K562 (cell line): ENCODE measurements at regions not wholly inside any gene's neighbourhood (a gene's known extent, or its start where the extent isn't known, plus 50 kb on each side); places are given as distances from the start of the nearest gene placed in this dataset.

Source experiments
- BRD9 ChIP-seq: fragments of 450-650 bp; IDR thresholded peaks from 2 replicates; pipeline ENCODE4 v1.6.1; 2018; ENCODE audit warnings: low read depth; ENCODE audit not compliant: partially characterized antibody
- CBFA2T3 ChIP-seq: fragments of 450-650 bp; IDR thresholded peaks from 2 replicates; pipeline ENCODE4 v1.6.1; 2017
- CBX8 ChIP-seq: fragments of 200-600 bp; sonication (generic); IDR thresholded peaks from 2 replicates; pipeline ENCODE4 v1.6.1; 2012; ENCODE audit warnings: borderline replicate concordance, mixed run types, low read depth, mild to moderate bottlenecking, moderate library complexity, mixed read lengths, low read length, control low read depth, inconsistent platforms; ENCODE audit not compliant: poor library complexity, severe bottlenecking; ENCODE audit errors: extremely low read depth
- CHD4 ChIP-seq: fragments of 200-600 bp; sonication (generic); IDR thresholded peaks from 3 replicates; pipeline ENCODE4 v1.6.1; 2012; ENCODE audit warnings: low read depth, mild to moderate bottlenecking, mixed read lengths, low read length, inconsistent platforms; ENCODE audit not compliant: insufficient read depth, insufficient replicate concordance, poor library complexity, severe bottlenecking
- CREB3L1 ChIP-seq: fragments of 450-650 bp; IDR thresholded peaks from 2 replicates; pipeline ENCODE4 v1.6.1; 2014; ENCODE audit warnings: low read depth, mild to moderate bottlenecking, moderate library complexity, borderline replicate concordance
- CREB5 ChIP-seq: fragments of 250-450 bp; sonication (Bioruptor Pico); IDR thresholded peaks from 2 replicates; pipeline ENCODE4 v1.5.0; 2020; ENCODE audit warnings: mild to moderate bottlenecking
- HNRNPK ChIP-seq: fragments of 200-400 bp; formaldehyde crosslinking; IDR thresholded peaks from one replicate; pipeline ENCODE4 v1.6.1; 2018; ENCODE audit warnings: mild to moderate bottlenecking, low read depth, low read length; ENCODE audit not compliant: poor library complexity, severe bottlenecking
- ILF3 ChIP-seq: fragments of 450-650 bp; IDR thresholded peaks from 2 replicates; pipeline ENCODE4 v1.6.1; 2018; ENCODE audit warnings: antibody characterized with exemption, mild to moderate bottlenecking, moderate library complexity, borderline replicate concordance
- KAT7 ChIP-seq: sonication (generic); formaldehyde crosslinking; IDR thresholded peaks from 2 replicates; pipeline ENCODE4 v1.8.0; 2022; ENCODE audit warnings: missing genetic modification reagents, mild to moderate bottlenecking, borderline replicate concordance
- KLF1 ChIP-seq: fragments of 450-650 bp; IDR thresholded peaks from 2 replicates; pipeline ENCODE4 v1.6.1; 2016; ENCODE audit warnings: missing genetic modification characterization, missing compliant biosample characterization
- MLX ChIP-seq, 2 experiments: fragments of 450-650 bp in 1 of 2; sonication (generic) in 1 of 2; formaldehyde crosslinking; conservative IDR thresholded peaks; 2 replicates each; pipeline versions ENCODE4 v1.4.0 to v1.8.1; 2020 to 2022; ENCODE audit warnings: mild to moderate bottlenecking in 1 of 2, missing genetic modification reagents in 1 of 2
- PML ChIP-seq: IDR thresholded peaks from 2 replicates; pipeline ENCODE4 v1.6.1; 2012; ENCODE audit warnings: low read length, inconsistent platforms
- SIN3A ChIP-seq, 2 experiments: fragments of 150-350 bp in 1 of 2; IDR thresholded peaks; 2 replicates each; pipeline ENCODE4 v1.6.1; 2011 to 2016; ENCODE audit warnings: borderline replicate concordance in 2 of 2, low read depth in 2 of 2, low read length in 2 of 2, mild to moderate bottlenecking in 2 of 2, moderate library complexity in 2 of 2; ENCODE audit not compliant: control insufficient read depth in 1 of 2
- SIN3B ChIP-seq: fragments of 450-650 bp; IDR thresholded peaks from 2 replicates; pipeline ENCODE4 v1.6.1; 2017; ENCODE audit warnings: low read depth, mild to moderate bottlenecking, moderate library complexity
- TCF3 ChIP-seq: sonication (generic); formaldehyde crosslinking; IDR thresholded peaks from 2 replicates; pipeline ENCODE4 v1.4.0; 2020; ENCODE audit warnings: mild to moderate bottlenecking, missing genetic modification reagents
- TEAD1 ChIP-seq, 2 experiments: fragments of 450-650 bp in 1 of 2; sonication (generic) in 1 of 2; formaldehyde crosslinking; IDR thresholded peaks; 2 replicates each; pipeline versions ENCODE4 v1.4.0 to v1.8.0; 2020 to 2022; ENCODE audit warnings: mild to moderate bottlenecking in 2 of 2, missing genetic modification reagents in 1 of 2
- TEAD2 ChIP-seq: fragments of 450-650 bp; IDR thresholded peaks from 2 replicates; pipeline ENCODE4 v1.6.1; 2016; ENCODE audit warnings: missing genetic modification characterization, control low read depth, missing compliant biosample characterization
- XRCC5 ChIP-seq: fragments of 200-400 bp; formaldehyde crosslinking; IDR thresholded peaks from 2 replicates; pipeline ENCODE4 v1.6.1; 2017; ENCODE audit warnings: low read depth, mild to moderate bottlenecking, low read length
- ZC3H4 ChIP-seq: sonication (generic); formaldehyde crosslinking; IDR thresholded peaks from 2 replicates; pipeline ENCODE4 v1.9.0; 2021; ENCODE audit warnings: missing genetic modification reagents, borderline replicate concordance
- ZNF134 ChIP-seq: fragments of 250-450 bp; sonication (Bioruptor Pico); conservative IDR thresholded peaks from 2 replicates; pipeline ENCODE4 v1.4.0; 2020
- ZNF449 ChIP-seq: fragments of 250-450 bp; sonication (Bioruptor Pico); IDR thresholded peaks from 2 replicates; pipeline ENCODE4 v1.8.0; 2022; ENCODE audit warnings: moderate library complexity, mild to moderate bottlenecking, inconsistent platforms
- ZNF583 ChIP-seq: fragments of 250-450 bp; sonication (Bioruptor Pico); IDR thresholded peaks from 2 replicates; pipeline ENCODE4 v1.4.0; 2020
- ZNF75A ChIP-seq: fragments of 450-650 bp; formaldehyde crosslinking; IDR thresholded peaks from 2 replicates; pipeline ENCODE4 v1.4.0; 2020; ENCODE audit warnings: mild to moderate bottlenecking
- ZNF830 ChIP-seq: fragments of 250-450 bp; sonication (Bioruptor Pico); IDR thresholded peaks from 2 replicates; pipeline ENCODE4 v1.5.0; 2021; ENCODE audit warnings: mild to moderate bottlenecking

- TF ChIP-seq ZNF449 (CRISPR knock-in tag) (no peak), ZNF134 (CRISPR knock-in tag) (no peak), TCF3 (CRISPR knock-in tag) (no peak), CBFA2T3 (peak; percentile 91), TEAD1 (CRISPR knock-in tag; IDR thresholded peaks at IDR 0.05) (0 out of 4 replicates have a peak, but pooled peaks of 1 of the 2 experiments have one; percentile 21), MLX (CRISPR knock-in tag; conservative IDR thresholded peaks at IDR 0.05) (no peak), TEAD2 (tag) (no peak), XRCC5 (no peak), ZNF75A (CRISPR knock-in tag) (no peak), ZC3H4 (no peak), SIN3B (no peak), BRD9 (peak; percentile 88), ZNF583 (CRISPR knock-in tag) (no peak), SIN3A (IDR thresholded peaks at IDR 0.05; ENCODE audit: borderline replicate concordance in 2 of 2, control insufficient read depth in 1 of 2, low read depth in 2 of 2, low read length in 2 of 2) (no peak), ILF3 (no peak), PML (peak; percentile 79; the same call in 1 of the 2 replicates), CREB3L1 (no peak; the same call in 1 of the 2 replicates), ZNF830 (CRISPR knock-in tag) (no peak), CHD4 (no peak), HNRNPK (no peak), CBX8 (no peak), CREB5 (CRISPR knock-in tag) (no peak), KLF1 (tag) (no peak), KAT7 (no peak)
Measured at GRCh38 chr7:136245327-136246004, 268.3 kb upstream of the MTPN start (continued).
